Fibroblast of villous mesenchyme (primary cell): ENCODE measurements at regions not wholly inside any gene's neighbourhood (a gene's known extent, or its start where the extent isn't known, plus 50 kb on each side); places are given as distances from the start of the nearest gene placed in this dataset.

ENCODE experiments used
- DNase-seq: peaks from one replicate; pipeline ENCODE4 v3.0.0-alpha.2; 2010; ENCODE audit warnings: low read depth
- H3K4me3 ChIP-seq: 2 replicates; pipeline ENCODE4 v1.5.1; 2011; ENCODE audit warnings: low read depth, mild to moderate bottlenecking, low read length
- CTCF ChIP-seq: IDR thresholded peaks from 2 replicates; pipeline ENCODE4 v1.5.1; 2012; ENCODE audit warnings: low read depth, mild to moderate bottlenecking, low read length; ENCODE audit not compliant: insufficient read depth

GRCh38 chr14:65833267-65833880 is 420.8 kb downstream of the FUT8 start:
- no peak for DNase-seq
- no peak for TF ChIP-seq CTCF
- H3K4me3 ChIP-seq, result no peak overlapping the region

GRCh38 chr14:65834051-65834450 is 421.5 kb downstream of the FUT8 start:
- TF ChIP-seq CTCF, result no peak
- DNase-seq, result no peak
- H3K4me3 ChIP-seq, result no peak overlapping the region

- H3K4me3 ChIP-seq, result no peak overlapping the region
- DNase-seq, result no peak
- no peak for TF ChIP-seq CTCF
Observed at GRCh38 chr14:65834812-65835211, 422.3 kb downstream of the FUT8 start.

- no peak for TF ChIP-seq CTCF
- no peak overlapping the region for H3K4me3 ChIP-seq
- DNase-seq, result no peak
Observed at GRCh38 chr14:65835501-65835900, 423.0 kb downstream of the FUT8 start.

- no peak for TF ChIP-seq CTCF
- DNase-seq, result no peak
- no peak overlapping the region for H3K4me3 ChIP-seq
Observed at GRCh38 chr14:65838565-65838964, 426.0 kb downstream of the FUT8 start.

- no peak for DNase-seq
- H3K4me3 ChIP-seq, result no peak overlapping the region
- TF ChIP-seq CTCF, result no peak
Observed at GRCh38 chr14:65840118-65840751, 427.7 kb downstream of the FUT8 start.

- TF ChIP-seq CTCF, result no peak
- DNase-seq, result no peak
Observed at GRCh38 chr14:65840786-65841185, 428.3 kb downstream of the FUT8 start.

More at GRCh38 chr14:65840786-65841185, 428.3 kb downstream of the FUT8 start:
- H3K4me3 ChIP-seq, result no peak overlapping the region
